22Rv1 (cell line): ENCODE measurements at regions not wholly inside any gene's neighbourhood (a gene's known extent, or its start where the extent isn't known, plus 50 kb on each side); places are given as distances from the start of the nearest gene placed in this dataset.

Experiments used
- H3K27ac ChIP-seq: fragments of 450-650 bp; 2 replicates; pipeline ENCODE4 v1.5.1; 2017
- CTCF ChIP-seq: fragments of 450-650 bp; IDR thresholded peaks from 2 replicates; pipeline ENCODE4 v1.5.1; 2017; ENCODE audit warnings: mild to moderate bottlenecking
- ZFX ChIP-seq: fragments of 450-650 bp; IDR thresholded peaks from 2 replicates; pipeline ENCODE4 v1.6.1; 2017; ENCODE audit warnings: antibody characterized with exemption, borderline replicate concordance

- H3K27ac ChIP-seq: no peak overlapping the region
- TF ChIP-seq ZFX: no peak
- no peak for TF ChIP-seq CTCF
Observed at GRCh38 chr15:39140060-39140604, 440.7 kb upstream of the THBS1 start.

GRCh38 chr15:39142500-39142899, 438.4 kb upstream of the THBS1 start:
- no peak overlapping the region for H3K27ac ChIP-seq
- TF ChIP-seq ZFX: no peak
- no peak for TF ChIP-seq CTCF

- no peak for TF ChIP-seq ZFX
- TF ChIP-seq CTCF: no peak
- H3K27ac ChIP-seq: no peak overlapping the region
Observed at GRCh38 chr15:39143479-39143878, 437.4 kb upstream of the THBS1 start.

- no peak overlapping the region for H3K27ac ChIP-seq
- no peak for TF ChIP-seq ZFX
Observed at GRCh38 chr15:39144051-39144450, 436.8 kb upstream of the THBS1 start.

GRCh38 chr15:39144613-39145499, 436.0 kb upstream of the THBS1 start:
- TF ChIP-seq CTCF (no peak), ZFX (no peak)
- no peak overlapping the region for H3K27ac ChIP-seq

GRCh38 chr15:39145854-39146625, 434.8 kb upstream of the THBS1 start:
- H3K27ac ChIP-seq: no peak overlapping the region
- TF ChIP-seq ZFX (no peak), CTCF (no peak)

GRCh38 chr15:39149636-39150150, 431.2 kb upstream of the THBS1 start:
- TF ChIP-seq ZFX (no peak), CTCF (no peak)
- no peak overlapping the region for H3K27ac ChIP-seq
